Common myeloid progenitor, CD34-positive (primary cell): ENCODE measurements at regions not wholly inside any gene's neighbourhood (a gene's known extent, or its start where the extent isn't known, plus 50 kb on each side); places are given as distances from the start of the nearest gene placed in this dataset.

ENCODE experiments used
- CTCF ChIA-PET: fragments of 350-600 bp; sonication (Branson Sonifier 250); formaldehyde crosslinking; loops from one replicate; lab custom pipeline; 2021; ENCODE audit warnings: antibody characterized with exemption; lab: Charles Lee
- POLR2A ChIA-PET: fragments of 350-600 bp; sonication (Branson Sonifier 250); formaldehyde crosslinking; loops from one replicate; lab custom pipeline; 2021; ENCODE audit warnings: antibody characterized with exemption; lab: Charles Lee
- DNase-seq, 3 donors: peaks; one replicate each; pipeline versions ENCODE4 v3.0.0 to v3.0.0-alpha.2; 2013
- H3K27ac ChIP-seq, 2 experiments: 1 replicate in 1 of 2; 2 replicates in 1 of 2; pipeline ENCODE4 v1.7.0; 2013; ENCODE audit warnings: inconsistent platforms in 2 of 2, low read length in 2 of 2, mild to moderate bottlenecking in 2 of 2, low read depth in 1 of 2, moderate library complexity in 1 of 2; ENCODE audit not compliant: severe bottlenecking in 2 of 2, insufficient read depth in 1 of 2, poor library complexity in 1 of 2
- H3K27me3 ChIP-seq, 5 experiments: replicated peaks in 2 of 5; 1 replicate in 3 of 5; 2 replicates in 2 of 5; pipeline versions ENCODE4 v1.6.1 to v1.7.0; 2013; ENCODE audit warnings: low read length in 4 of 5, mild to moderate bottlenecking in 2 of 5, moderate library complexity in 2 of 5, inconsistent platforms in 1 of 5; ENCODE audit not compliant: insufficient read depth in 5 of 5, control insufficient read depth in 4 of 5
- H3K36me3 ChIP-seq, 4 experiments: 1 replicate in 2 of 4; 2 replicates in 2 of 4; pipeline versions ENCODE4 v1.6.1 to v1.7.0; 2013; ENCODE audit warnings: low read length in 3 of 4, control low read depth in 1 of 4, mild to moderate bottlenecking in 1 of 4; ENCODE audit not compliant: control insufficient read depth in 4 of 4, insufficient read depth in 4 of 4
- H3K4me1 ChIP-seq, 4 experiments: 1 replicate in 3 of 4; 2 replicates in 1 of 4; pipeline versions ENCODE4 v1.6.1 to v1.7.1; 2013; ENCODE audit warnings: low read length in 3 of 4, mild to moderate bottlenecking in 3 of 4, control low read depth in 1 of 4, inconsistent platforms in 1 of 4, moderate library complexity in 1 of 4; ENCODE audit not compliant: control insufficient read depth in 4 of 4, insufficient read depth in 4 of 4; ENCODE audit errors: control extremely low read depth in 1 of 4
- H3K4me3 ChIP-seq, 7 experiments: 1 replicate in 4 of 7; 2 replicates in 3 of 7; pipeline versions ENCODE4 v1.5.1 to v1.7.0; 2013; ENCODE audit warnings: mild to moderate bottlenecking in 7 of 7, low read length in 6 of 7, moderate library complexity in 6 of 7, inconsistent platforms in 2 of 7, low read depth in 2 of 7, control low read depth in 1 of 7; ENCODE audit not compliant: insufficient read depth in 4 of 7, control insufficient read depth in 1 of 7; ENCODE audit errors: extremely low read depth in 1 of 7
- H3K9me3 ChIP-seq, 5 experiments: 1 replicate in 4 of 5; 2 replicates in 1 of 5; pipeline versions ENCODE4 v1.6.1 to v1.7.1; 2013; ENCODE audit warnings: low read length in 4 of 5, mild to moderate bottlenecking in 2 of 5, inconsistent platforms in 1 of 5, low read depth in 1 of 5, moderate library complexity in 1 of 5; ENCODE audit not compliant: control insufficient read depth in 4 of 5, insufficient read depth in 2 of 5; ENCODE audit errors: control extremely low read depth in 1 of 5
- WGBS: methylation state at CpG from one replicate; pipeline ENCODE4 v1.1.5; 2013; ENCODE audit not compliant: insufficient coverage; 5-methylcytosine and 5-hydroxymethylcytosine counted together

DNA sequence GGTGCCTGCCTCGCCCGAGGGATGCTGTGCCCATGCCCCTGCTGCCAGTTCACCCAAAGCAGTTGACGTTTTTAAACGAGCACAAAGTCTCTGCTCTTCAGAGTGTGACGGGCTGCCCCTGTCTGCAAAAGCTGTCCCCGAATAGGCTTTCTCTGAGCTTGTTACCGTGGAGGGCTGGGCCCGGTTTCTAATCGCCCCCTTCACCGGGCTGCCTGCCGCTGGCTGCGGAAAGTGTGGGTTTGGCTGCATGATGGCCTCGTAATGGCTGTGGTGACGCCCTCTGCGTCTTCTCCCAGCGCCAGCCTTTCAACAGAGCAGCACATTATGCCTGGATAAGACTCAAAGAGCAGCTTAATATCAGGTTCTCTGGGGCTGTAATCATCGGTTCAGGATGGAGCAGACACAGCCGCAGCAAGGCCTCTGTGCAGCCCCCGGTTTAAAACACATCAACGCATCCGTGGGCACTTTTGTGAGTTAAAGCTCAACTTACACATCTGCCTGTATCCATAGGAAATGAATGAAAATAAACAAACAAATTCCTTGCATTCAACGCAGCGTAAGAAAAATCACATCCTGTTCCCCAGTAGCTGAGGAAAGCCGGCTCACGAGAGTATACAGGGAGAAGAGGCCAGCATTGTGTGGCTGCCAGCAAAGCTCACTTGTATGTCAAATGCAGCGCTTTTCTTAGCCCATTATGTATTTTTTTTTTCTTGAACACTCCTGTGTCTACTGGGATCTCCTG lies 166.4 kb upstream of the SOX1 start:
- Histone ChIP-seq H3K9me3 (no peaks in the 10 kb centered on the region), H3K27ac (no peak overlapping the region), H3K27me3 (peaks cover 0 to 34% (median 10%) of the 10 kb centered on the region in 5 experiments), H3K36me3 (no peaks in the 10 kb centered on the region), H3K4me1 (no peaks in the 10 kb centered on the region), H3K4me3 (no peak overlapping the region)
- ChIA-PET CTCF (no interaction called here), POLR2A (no interaction called here)
- 69% methylated on average over 23 of the region's 26 CpGs for WGBS
- no peak for DNase-seq

DNA sequence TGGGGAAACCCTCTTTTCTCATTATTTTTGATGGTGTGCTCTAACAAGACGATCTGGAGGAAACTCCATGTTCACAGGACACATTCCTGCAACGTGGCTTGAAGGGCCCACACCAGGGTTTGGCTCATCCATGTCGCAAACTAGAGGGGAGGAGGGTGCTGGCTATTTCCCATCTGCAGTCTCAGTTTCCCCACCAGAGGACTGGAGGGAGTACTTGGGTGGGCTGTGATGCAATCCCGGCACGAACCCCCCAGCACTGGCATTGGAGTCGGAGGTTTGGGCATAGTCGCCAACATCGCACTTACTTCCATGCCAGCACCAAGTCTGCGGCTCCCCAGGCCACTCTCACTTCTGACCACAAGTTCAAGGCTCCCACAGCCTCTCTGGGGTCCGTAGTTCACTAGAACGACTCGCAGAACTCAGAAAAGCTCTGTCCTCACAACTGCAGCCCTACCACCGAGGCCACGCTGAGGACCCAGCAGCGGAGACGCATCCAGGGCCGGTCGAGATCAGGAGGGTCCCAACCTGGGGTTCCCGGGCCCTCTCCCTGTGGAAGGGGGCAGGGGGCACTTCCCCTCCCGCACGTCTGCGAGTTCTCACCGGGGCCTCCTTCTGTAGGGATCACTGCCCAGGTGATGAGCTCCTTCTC lies 165.6 kb upstream of the SOX1 start:
- no peak for DNase-seq
- Histone ChIP-seq H3K9me3 (no peaks in the 10 kb centered on the region), H3K27ac (no peak overlapping the region), H3K4me1 (no peaks in the 10 kb centered on the region), H3K27me3 (peaks cover 0 to 27% (median 10%) of the 10 kb centered on the region in 5 experiments), H3K36me3 (no peaks in the 10 kb centered on the region), H3K4me3 (no peak overlapping the region)
- POLR2A ChIA-PET: no interaction called here
- 88% methylated on average over 21 of the region's 23 CpGs for WGBS
- CTCF ChIA-PET: no interaction called here

DNA sequence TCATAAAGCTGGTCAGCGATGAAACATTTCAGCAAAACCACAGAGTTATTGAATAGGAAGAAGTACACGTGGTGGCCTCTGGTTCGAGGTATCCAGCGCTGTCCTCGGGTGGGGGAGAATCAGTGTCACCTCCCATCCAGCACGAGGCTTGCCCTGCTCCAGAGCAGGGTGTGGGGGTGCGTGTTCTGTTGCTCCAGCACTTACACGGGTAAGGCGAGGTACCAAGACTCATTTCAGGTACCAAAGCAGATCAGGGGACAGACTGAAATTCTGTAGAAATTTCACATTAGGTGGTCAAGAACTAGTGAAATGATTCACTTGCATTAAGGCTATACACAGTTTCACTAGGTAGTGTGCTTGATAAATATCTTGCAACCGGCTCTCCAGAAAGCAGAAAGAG lies 164.2 kb upstream of the SOX1 start:
- no peak for DNase-seq
- H3K4me3 ChIP-seq: no peak overlapping the region
- no peaks in the 10 kb centered on the region for H3K36me3 ChIP-seq
- H3K9me3 ChIP-seq: no peaks in the 10 kb centered on the region
- H3K27ac ChIP-seq: no peak overlapping the region
- peaks cover 0 to 21% (median 8%) of the 10 kb centered on the region in 5 experiments for H3K27me3 ChIP-seq
- CTCF ChIA-PET: no interaction called here
- 84% methylated on average over 10 of the region's 10 CpGs for WGBS
- POLR2A ChIA-PET: no interaction called here
- H3K4me1 ChIP-seq: no peaks in the 10 kb centered on the region

DNA sequence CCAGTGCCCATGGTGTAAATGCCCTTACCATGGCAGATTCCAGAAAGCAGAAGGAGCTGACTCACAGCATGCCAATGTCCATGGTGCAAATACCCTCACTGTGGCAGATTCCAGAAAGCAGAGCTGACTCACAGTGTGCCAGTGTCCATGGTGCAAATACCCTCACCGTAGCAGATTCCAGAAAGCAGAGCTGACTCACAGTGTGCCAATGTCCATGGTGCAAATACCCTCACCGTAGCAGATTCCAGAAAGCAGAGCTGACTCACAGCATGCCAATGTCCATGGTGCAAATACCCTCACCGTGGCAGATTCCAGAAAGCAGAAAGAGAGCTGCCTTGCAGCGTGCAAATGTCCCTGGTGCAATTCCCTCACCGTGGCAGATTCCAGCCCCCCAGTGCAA lies 163.8 kb upstream of the SOX1 start:
- H3K4me1 ChIP-seq: no peaks in the 10 kb centered on the region
- H3K36me3 ChIP-seq: no peaks in the 10 kb centered on the region
- no peaks in the 10 kb centered on the region for H3K9me3 ChIP-seq
- ChIA-PET POLR2A (no interaction called here), CTCF (no interaction called here)
- no peak for DNase-seq
- no peak overlapping the region for H3K27ac ChIP-seq
- WGBS: 84% methylated on average over 5 of the region's 5 CpGs
- H3K27me3 ChIP-seq: peaks cover 0 to 20% (median 8%) of the 10 kb centered on the region in 5 experiments
- no peak overlapping the region for H3K4me3 ChIP-seq

DNA sequence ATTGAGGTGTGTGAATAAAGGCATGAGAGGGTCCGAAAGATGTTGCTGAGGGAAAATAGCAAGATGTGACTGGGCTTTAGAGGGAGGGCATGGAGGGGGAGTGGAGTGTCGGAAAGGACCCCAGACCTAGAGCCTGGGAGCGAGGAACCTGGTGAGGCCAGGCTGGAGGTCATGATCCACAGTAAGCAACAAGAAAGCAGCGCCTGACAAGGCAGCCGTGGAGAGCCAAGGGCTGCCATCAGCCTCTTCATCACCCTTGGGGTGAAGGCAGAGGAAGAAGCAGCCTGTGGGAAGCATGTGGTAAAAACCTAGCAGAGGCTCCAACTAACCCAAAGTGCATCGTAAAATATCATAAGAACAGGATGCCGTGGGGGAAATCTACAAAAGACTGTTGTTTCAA lies 162.8 kb upstream of the SOX1 start:
- no peaks in the 10 kb centered on the region for H3K9me3 ChIP-seq
- peaks cover 0 to 18% (median 8%) of the 10 kb centered on the region in 5 experiments for H3K27me3 ChIP-seq
- CTCF ChIA-PET: no interaction called here
- H3K4me1 ChIP-seq: no peaks in the 10 kb centered on the region
- POLR2A ChIA-PET: no interaction called here
- DNase-seq: no peak
- H3K36me3 ChIP-seq: no peaks in the 10 kb centered on the region
- H3K27ac ChIP-seq: no peak overlapping the region
- no peak overlapping the region for H3K4me3 ChIP-seq
- 76% methylated on average over 4 of the region's 7 CpGs for WGBS

DNA sequence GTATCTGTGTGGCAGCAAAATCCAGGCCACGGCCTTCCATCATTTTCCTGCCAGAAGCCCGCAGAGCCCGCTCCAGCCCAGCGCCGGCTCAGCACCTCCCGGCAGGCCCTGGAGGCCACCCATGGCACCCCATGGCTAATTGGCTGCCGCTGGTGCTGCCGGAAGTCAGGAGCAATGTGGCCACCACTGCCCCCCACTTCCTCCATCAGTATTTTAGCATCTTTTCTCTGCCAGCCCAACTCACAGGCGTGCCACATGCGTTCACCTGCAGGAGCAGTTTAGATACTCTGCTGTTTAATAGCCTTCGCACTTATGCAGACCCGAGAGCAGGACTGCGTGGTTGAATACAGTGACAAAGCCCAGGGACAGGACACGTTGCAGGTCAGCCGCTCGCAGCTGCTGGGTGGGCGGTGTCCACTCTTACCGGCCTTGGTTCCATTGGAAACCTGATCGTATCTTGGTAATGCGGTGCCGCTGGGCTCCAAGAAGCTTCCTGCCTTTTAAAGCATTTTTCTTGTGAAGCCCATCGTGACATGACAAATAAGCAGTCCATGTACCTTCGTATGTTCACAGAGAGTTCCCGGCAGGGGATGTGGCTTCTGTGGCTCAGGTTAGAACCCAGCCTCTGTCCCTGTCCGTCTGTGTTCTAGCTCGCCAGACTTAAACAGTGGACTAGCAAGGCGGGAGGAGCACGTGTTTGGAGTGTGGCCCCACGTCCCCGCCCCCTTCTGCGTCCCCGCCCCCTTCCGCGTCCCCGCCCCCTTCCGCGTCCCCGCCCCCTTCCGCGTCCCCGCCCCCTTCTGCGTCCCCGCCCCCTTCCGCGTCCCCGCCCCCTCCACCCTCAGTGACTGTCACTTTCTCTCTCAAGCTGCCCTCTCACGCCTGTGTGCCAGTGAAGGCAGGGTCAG lies 162.0 kb upstream of the SOX1 start:
- no peaks in the 10 kb centered on the region for H3K4me1 ChIP-seq
- H3K4me3 ChIP-seq: no peak overlapping the region
- CTCF ChIA-PET: no interaction called here

DNA sequence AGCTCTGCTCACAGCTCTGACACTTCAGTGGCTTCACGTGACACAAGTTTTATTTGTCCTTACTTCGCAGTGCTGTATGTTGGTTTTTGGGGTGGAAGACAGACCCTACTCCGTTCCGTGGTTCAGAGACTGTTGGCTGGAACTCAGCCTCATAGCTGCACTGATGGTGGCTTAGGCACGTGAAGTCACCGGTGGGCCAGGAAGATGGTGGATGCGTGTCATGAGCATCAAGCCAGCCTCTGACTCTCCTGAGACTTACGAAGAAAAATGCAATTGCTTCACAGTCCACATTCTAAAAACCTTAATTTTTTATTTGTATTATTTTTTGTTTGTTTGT lies 161.4 kb upstream of the SOX1 start:
- Histone ChIP-seq H3K9me3 (no peaks in the 10 kb centered on the region), H3K4me1 (no peaks in the 10 kb centered on the region), H3K27ac (no peak overlapping the region), H3K36me3 (no peaks in the 10 kb centered on the region), H3K4me3 (no peak overlapping the region), H3K27me3 (peaks cover 0 to 15% (median 4%) of the 10 kb centered on the region in 5 experiments)
- 99% methylated on average over 6 of the region's 8 CpGs for WGBS
- CTCF ChIA-PET: no interaction called here
- POLR2A ChIA-PET: no interaction called here
- no peak for DNase-seq

More for the DNA sequence above, 162.0 kb upstream of the SOX1 start:
- H3K27me3 ChIP-seq: peaks cover 0 to 18% (median 4%) of the 10 kb centered on the region in 5 experiments
- H3K27ac ChIP-seq: no peak overlapping the region
- H3K9me3 ChIP-seq: no peaks in the 10 kb centered on the region
- 93% methylated on average over 26 of the region's 47 CpGs for WGBS
- H3K36me3 ChIP-seq: no peaks in the 10 kb centered on the region
- POLR2A ChIA-PET: no interaction called here
- DNase-seq: no peak
